ENCODE measurements at regions not wholly inside any gene's neighbourhood (a gene's known extent, or its start where the extent isn't known, plus 50 kb on each side); places are given as distances from the start of the nearest gene placed in this dataset.
"Not testable (repeated sequence)": the region's sequence is repeated elsewhere in the genome, so short reads cannot be mapped to it uniquely, and the experiment has no call there.

DNA sequence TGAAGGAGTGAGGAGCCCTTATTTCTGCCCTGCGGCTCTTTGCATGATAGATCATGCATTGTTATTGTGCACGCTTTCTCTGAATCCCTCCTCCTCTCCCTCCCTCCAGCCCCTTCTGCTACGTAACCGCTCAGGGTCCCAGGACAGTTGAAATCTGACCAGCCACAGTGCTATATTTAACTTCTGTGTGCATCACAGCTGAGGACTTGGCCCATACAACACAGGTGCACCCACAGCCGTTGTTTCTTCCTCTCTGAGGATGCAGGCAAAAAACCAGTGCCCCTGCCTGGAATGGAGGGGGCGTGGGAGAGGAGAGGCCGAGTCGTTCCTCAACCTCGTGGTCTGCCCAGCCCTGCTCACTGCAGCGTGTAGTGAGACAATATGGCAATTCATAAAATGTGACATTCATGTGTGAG lies 335.6 kb upstream of the CLINT1 start:
- Mint-ChIP-seq H3K36me3 (ENCODE audit: unreplicated experiment) (peaks cover 5% of the 10 kb centered on the region), H3K27me3 (ENCODE audit: unreplicated experiment) (peaks cover 28% of the 10 kb centered on the region), H3K27ac (ENCODE audit: unreplicated experiment) (no peak overlapping the region), H3K4me3 (ENCODE audit: unreplicated experiment) (no peak overlapping the region), H3K9me3 (ENCODE audit: unreplicated experiment) (peaks cover 4% of the 10 kb centered on the region), H3K4me1 (ENCODE audit: unreplicated experiment) (peaks cover 3% of the 10 kb centered on the region)
- TF ChIP-seq, protein P1, sequence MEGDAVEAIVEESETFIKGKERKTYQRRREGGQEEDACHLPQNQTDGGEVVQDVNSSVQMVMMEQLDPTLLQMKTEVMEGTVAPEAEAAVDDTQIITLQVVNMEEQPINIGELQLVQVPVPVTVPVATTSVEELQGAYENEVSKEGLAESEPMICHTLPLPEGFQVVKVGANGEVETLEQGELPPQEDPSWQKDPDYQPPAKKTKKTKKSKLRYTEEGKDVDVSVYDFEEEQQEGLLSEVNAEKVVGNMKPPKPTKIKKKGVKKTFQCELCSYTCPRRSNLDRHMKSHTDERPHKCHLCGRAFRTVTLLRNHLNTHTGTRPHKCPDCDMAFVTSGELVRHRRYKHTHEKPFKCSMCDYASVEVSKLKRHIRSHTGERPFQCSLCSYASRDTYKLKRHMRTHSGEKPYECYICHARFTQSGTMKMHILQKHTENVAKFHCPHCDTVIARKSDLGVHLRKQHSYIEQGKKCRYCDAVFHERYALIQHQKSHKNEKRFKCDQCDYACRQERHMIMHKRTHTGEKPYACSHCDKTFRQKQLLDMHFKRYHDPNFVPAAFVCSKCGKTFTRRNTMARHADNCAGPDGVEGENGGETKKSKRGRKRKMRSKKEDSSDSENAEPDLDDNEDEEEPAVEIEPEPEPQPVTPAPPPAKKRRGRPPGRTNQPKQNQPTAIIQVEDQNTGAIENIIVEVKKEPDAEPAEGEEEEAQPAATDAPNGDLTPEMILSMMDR (IDR thresholded peaks at IDR 0.05), result no peak
- DNase-seq (ENCODE audit: extremely low spot score, unreplicated experiment), result no peak

DNA sequence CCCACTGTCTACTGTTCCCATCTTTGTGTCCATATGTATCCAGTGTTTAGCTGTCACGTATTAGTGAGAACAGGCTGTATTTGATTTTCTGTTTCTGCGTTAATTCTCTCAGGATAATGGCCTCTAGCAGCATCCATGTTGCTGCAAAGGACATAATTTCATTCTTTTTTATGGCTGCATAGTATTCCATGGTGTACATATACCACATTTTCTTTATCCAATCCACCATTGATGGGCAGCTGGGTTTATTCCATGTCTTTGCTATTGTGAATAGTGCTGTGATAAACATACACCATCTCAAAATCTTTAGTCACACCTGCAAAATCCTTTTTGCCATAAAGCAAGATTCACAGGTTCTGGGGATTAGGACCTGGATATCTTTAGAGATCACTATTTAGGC lies 334.4 kb upstream of the CLINT1 start:
- peaks cover 19% of the 10 kb centered on the region for H3K27me3 Mint-ChIP-seq (ENCODE audit: unreplicated experiment)
- not testable (repeated sequence) for DNase-seq (ENCODE audit: extremely low spot score, unreplicated experiment); H3K4me1 Mint-ChIP-seq (ENCODE audit: unreplicated experiment); H3K4me3 Mint-ChIP-seq (ENCODE audit: unreplicated experiment); H3K9me3 Mint-ChIP-seq (ENCODE audit: unreplicated experiment); H3K27ac Mint-ChIP-seq (ENCODE audit: unreplicated experiment); H3K36me3 Mint-ChIP-seq (ENCODE audit: unreplicated experiment)

DNA sequence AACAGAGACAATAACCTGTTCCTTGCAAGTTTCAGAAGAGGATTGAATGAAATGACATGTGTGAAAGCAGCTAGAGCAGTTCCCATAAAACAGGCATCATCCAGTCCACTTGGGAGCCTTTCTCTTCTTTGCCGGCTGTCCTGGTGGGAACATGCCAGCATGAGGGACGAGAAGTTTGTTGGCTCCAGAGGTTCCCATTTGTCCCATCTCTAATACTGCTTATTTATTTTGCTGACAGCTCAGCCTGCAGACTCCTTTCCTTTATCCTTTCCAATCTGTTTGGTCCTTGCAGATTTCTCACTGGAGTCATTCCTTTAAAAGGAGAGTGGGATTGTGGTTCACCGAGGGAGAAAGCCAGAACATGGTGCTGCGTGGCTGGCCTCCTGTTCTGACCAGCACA lies 321.5 kb upstream of the CLINT1 start:
- Mint-ChIP-seq H3K4me1 (ENCODE audit: unreplicated experiment) (peaks cover 19% of the 10 kb centered on the region), H3K4me3 (ENCODE audit: unreplicated experiment) (no peak overlapping the region), H3K27ac (ENCODE audit: unreplicated experiment) (no peak overlapping the region), H3K27me3 (ENCODE audit: unreplicated experiment) (no peaks in the 10 kb centered on the region), H3K36me3 (ENCODE audit: unreplicated experiment) (peaks cover 4% of the 10 kb centered on the region), H3K9me3 (ENCODE audit: unreplicated experiment) (peaks cover 6% of the 10 kb centered on the region)
- no peak for DNase-seq (ENCODE audit: extremely low spot score, unreplicated experiment)
- TF ChIP-seq, protein P1 (IDR thresholded peaks at IDR 0.05), result no peak

DNA sequence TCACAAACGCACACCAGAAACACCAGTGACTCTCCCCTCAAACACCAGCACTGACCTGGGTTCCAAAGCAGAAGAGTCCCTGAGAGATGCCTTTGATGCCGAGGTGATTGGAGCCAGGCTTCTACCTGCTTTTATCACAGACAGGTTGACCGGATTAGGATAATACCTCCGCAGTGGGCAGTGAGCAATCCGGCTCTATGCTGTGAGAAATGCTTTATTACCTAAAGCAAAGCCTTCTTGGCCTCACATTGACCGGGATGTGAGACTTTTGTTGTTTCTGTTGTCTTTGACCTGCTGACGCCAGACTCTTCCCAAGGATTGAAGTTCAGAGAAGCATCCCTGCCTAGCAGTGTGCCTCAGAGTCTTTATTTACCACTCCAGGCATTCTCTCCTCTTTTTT lies 320.3 kb upstream of the CLINT1 start:
- Mint-ChIP-seq H3K36me3 (ENCODE audit: unreplicated experiment) (peaks cover 2% of the 10 kb centered on the region), H3K9me3 (ENCODE audit: unreplicated experiment) (peaks cover 3% of the 10 kb centered on the region), H3K4me3 (ENCODE audit: unreplicated experiment) (no peak overlapping the region), H3K4me1 (ENCODE audit: unreplicated experiment) (peaks cover 24% of the 10 kb centered on the region), H3K27me3 (ENCODE audit: unreplicated experiment) (no peaks in the 10 kb centered on the region), H3K27ac (ENCODE audit: unreplicated experiment) (no peak overlapping the region)
- TF ChIP-seq, protein P1 (IDR thresholded peaks at IDR 0.05), result no peak
- no peak for DNase-seq (ENCODE audit: extremely low spot score, unreplicated experiment)

DNA sequence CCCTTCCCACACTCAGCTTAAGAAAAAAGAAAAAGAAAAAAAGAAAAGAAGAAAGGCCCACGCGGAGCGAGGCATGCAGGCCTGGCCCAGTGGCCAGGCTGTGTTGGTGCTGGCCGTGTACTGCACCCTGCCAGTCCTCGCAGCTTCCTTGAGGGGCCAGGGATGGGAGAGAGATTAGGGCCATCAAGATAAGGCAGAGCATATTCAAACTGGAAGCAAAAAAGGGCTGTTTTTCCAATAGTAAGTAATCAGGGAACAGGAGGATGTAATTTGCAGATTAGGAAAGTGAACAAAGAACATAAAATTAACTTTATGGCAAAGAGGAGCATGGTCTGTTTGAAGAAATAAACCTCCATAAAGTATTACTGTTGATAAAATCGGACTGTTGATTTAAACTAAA lies 319.6 kb upstream of the CLINT1 start:
- no peaks in the 10 kb centered on the region for H3K9me3 Mint-ChIP-seq (ENCODE audit: unreplicated experiment)
- TF ChIP-seq, protein P1 (IDR thresholded peaks at IDR 0.05), result no peak
- H3K4me1 Mint-ChIP-seq (ENCODE audit: unreplicated experiment), result peaks cover 24% of the 10 kb centered on the region
- H3K27ac Mint-ChIP-seq (ENCODE audit: unreplicated experiment), result no peak overlapping the region
- H3K4me3 Mint-ChIP-seq (ENCODE audit: unreplicated experiment), result no peak overlapping the region
- no peak for DNase-seq (ENCODE audit: extremely low spot score, unreplicated experiment)
- no peaks in the 10 kb centered on the region for H3K36me3 Mint-ChIP-seq (ENCODE audit: unreplicated experiment)
- H3K27me3 Mint-ChIP-seq (ENCODE audit: unreplicated experiment), result no peaks in the 10 kb centered on the region

DNA sequence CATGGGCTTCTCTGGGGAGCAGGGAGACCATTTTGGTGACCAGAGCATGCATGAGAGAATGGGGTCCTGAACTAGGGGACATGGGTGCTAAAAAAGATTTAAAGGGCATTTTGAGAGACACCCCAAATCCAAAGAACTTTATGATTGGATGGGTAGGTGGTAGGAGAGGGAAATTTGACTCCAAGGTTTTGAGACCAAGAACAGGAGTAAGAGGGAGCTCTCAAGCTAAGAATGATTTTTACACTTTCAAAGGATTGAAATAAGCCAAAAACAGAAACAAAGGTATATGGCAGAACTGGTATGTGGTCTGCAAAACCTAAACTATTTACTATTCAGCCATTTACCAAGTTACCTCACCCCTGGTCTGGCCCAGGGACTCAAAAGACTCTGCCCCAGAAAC lies 318.2 kb upstream of the CLINT1 start:
- no peak for DNase-seq (ENCODE audit: extremely low spot score, unreplicated experiment)
- Mint-ChIP-seq H3K36me3 (ENCODE audit: unreplicated experiment) (no peaks in the 10 kb centered on the region), H3K27me3 (ENCODE audit: unreplicated experiment) (no peaks in the 10 kb centered on the region), H3K4me1 (ENCODE audit: unreplicated experiment) (peaks cover 24% of the 10 kb centered on the region), H3K27ac (ENCODE audit: unreplicated experiment) (no peak overlapping the region), H3K9me3 (ENCODE audit: unreplicated experiment) (no peaks in the 10 kb centered on the region), H3K4me3 (ENCODE audit: unreplicated experiment) (no peak overlapping the region)
- TF ChIP-seq, protein P1 (IDR thresholded peaks at IDR 0.05), result peak; percentile 25
